Keratinocyte (primary cell): ENCODE measurements at regions not wholly inside any gene's neighbourhood (a gene's known extent, or its start where the extent isn't known, plus 50 kb on each side); places are given as distances from the start of the nearest gene placed in this dataset.

Source experiments
- DNase-seq: peaks from one replicate; pipeline ENCODE4 v3.0.0-alpha.2; 2011; ENCODE audit warnings: low read depth, missing footprints, low spot score
- FAIRE-seq: peaks from 2 replicates; lab custom pipeline; 2011; peaks lifted over from hg19 to GRCh38; lab: Jason Lieb, UNC
- H2AFZ ChIP-seq: 2 replicates; pipeline ENCODE4 v1.6.0; 2012; ENCODE audit warnings: low read length, control low read depth, inconsistent platforms; ENCODE audit not compliant: control insufficient read depth
- H3K27ac ChIP-seq: 2 replicates; pipeline ENCODE4 v1.5.1; 2011; ENCODE audit warnings: low read length; ENCODE audit not compliant: control insufficient read depth, insufficient read depth
- H3K27me3 ChIP-seq: 3 replicates; pipeline ENCODE4 v1.6.0; 2011; ENCODE audit warnings: low read length; ENCODE audit not compliant: control insufficient read depth, insufficient read depth; ENCODE audit errors: extremely low read depth
- H3K36me3 ChIP-seq, 2 experiments: 2 replicates in 1 of 2; 3 replicates in 1 of 2; pipeline ENCODE4 v1.5.1; 2011; ENCODE audit warnings: low read length in 2 of 2, mild to moderate bottlenecking in 1 of 2; ENCODE audit not compliant: control insufficient read depth in 2 of 2, insufficient read depth in 2 of 2; ENCODE audit errors: extremely low read depth in 1 of 2
- H3K4me1 ChIP-seq: 3 replicates; pipeline ENCODE4 v1.5.1; 2011; ENCODE audit warnings: low read length; ENCODE audit not compliant: control insufficient read depth, insufficient read depth; ENCODE audit errors: extremely low read depth
- H3K4me2 ChIP-seq: 3 replicates; pipeline ENCODE4 v1.6.0; 2011; ENCODE audit warnings: low read depth, low read length; ENCODE audit not compliant: control insufficient read depth, insufficient read depth; ENCODE audit errors: extremely low read depth
- H3K4me3 ChIP-seq, 3 experiments: fragments of 200-600 bp in 1 of 3; sonication (generic) in 1 of 3; 2 replicates in 2 of 3; 3 replicates in 1 of 3; pipeline ENCODE4 v1.5.1; 2011 to 2016; ENCODE audit warnings: low read length in 3 of 3, mild to moderate bottlenecking in 3 of 3, control low read depth in 2 of 3, inconsistent platforms in 1 of 3, low read depth in 1 of 3, mixed read lengths in 1 of 3, mixed run types in 1 of 3, moderate library complexity in 1 of 3; ENCODE audit not compliant: control insufficient read depth in 2 of 3, insufficient read depth in 2 of 3; ENCODE audit errors: extremely low read depth in 1 of 3
- H3K79me2 ChIP-seq: 2 replicates; pipeline ENCODE4 v1.6.0; 2012; ENCODE audit warnings: low read length; ENCODE audit not compliant: control insufficient read depth, insufficient read depth
- H3K9ac ChIP-seq: 3 replicates; pipeline ENCODE4 v1.6.0; 2011; ENCODE audit warnings: low read length; ENCODE audit not compliant: control insufficient read depth, insufficient read depth; ENCODE audit errors: extremely low read depth
- H3K9me1 ChIP-seq: 3 replicates; pipeline ENCODE4 v1.6.0; 2011; ENCODE audit warnings: low read length; ENCODE audit not compliant: control insufficient read depth, insufficient read depth; ENCODE audit errors: extremely low read depth
- H3K9me3 ChIP-seq: 2 replicates; pipeline ENCODE4 v1.5.1; 2012; ENCODE audit warnings: low read depth, low read length; ENCODE audit not compliant: control insufficient read depth
- H4K20me1 ChIP-seq: 3 replicates; pipeline ENCODE4 v1.6.0; 2011; ENCODE audit warnings: low read length; ENCODE audit not compliant: control insufficient read depth, insufficient read depth; ENCODE audit errors: extremely low read depth
- CTCF ChIP-seq, 3 experiments: IDR thresholded peaks in 1 of 3; conservative IDR thresholded peaks in 1 of 3; optimal IDR thresholded peaks in 1 of 3; 2 replicates in 2 of 3; 3 replicates in 1 of 3; pipeline versions ENCODE3 to v1.5.1; 2011; ENCODE audit warnings: low read length in 3 of 3, mild to moderate bottlenecking in 3 of 3, moderate library complexity in 2 of 3, control low read depth in 1 of 3, inconsistent platforms in 1 of 3; ENCODE audit not compliant: insufficient read depth in 2 of 3; ENCODE audit errors: extremely low read depth in 1 of 3
- EZH2 ChIP-seq: IDR thresholded peaks from one replicate; pipeline ENCODE4 v1.6.1; 2012; ENCODE audit warnings: inconsistent platforms, mild to moderate bottlenecking, low read length, moderate library complexity
- dilution Hi-C: fragments of 300-500 bp; cut with MboI; formaldehyde crosslinking; loops from one replicate; pipeline ENCODE4 v1.7.0; 2020; ENCODE audit warnings: low sequenced_read_pairs; ENCODE audit not compliant: extremely low pct_ligation_motif_present

GRCh38 chr5:74327339-74327685 is 313.2 kb downstream of the ENC1 start:
- Histone ChIP-seq H3K9ac (no peak overlapping the region), H3K4me3 (no peak overlapping the region), H3K79me2 (no peaks in the 10 kb centered on the region), H2AFZ (no peak overlapping the region), H3K9me3 (no peaks in the 10 kb centered on the region), H3K27me3 (no peaks in the 10 kb centered on the region), H3K4me1 (peaks cover 21% of the 10 kb centered on the region), H3K9me1 (no peaks in the 10 kb centered on the region), H4K20me1 (no peaks in the 10 kb centered on the region), H3K36me3 (no peaks in the 10 kb centered on the region), H3K4me2 (peak overlapping the region; percentile 33), H3K27ac (peak overlapping the region; percentile 34)
- dilution Hi-C loops, result no loop called here
- FAIRE-seq (no peak), DNase-seq (no peak)
- TF ChIP-seq EZH2, result no peak
- no peak for TF ChIP-seq CTCF (optimal IDR thresholded peaks at IDR 0.05 in 1 of 3, IDR thresholded peaks at IDR 0.05 in 1 of 3, conservative IDR thresholded peaks at IDR 0.05 in 1 of 3; ENCODE audit: extremely low read depth in 1 of 3, insufficient read depth in 2 of 3, low read length in 3 of 3)

GRCh38 chr5:74326571-74327338 is 313.8 kb downstream of the ENC1 start:
- no peaks in the 10 kb centered on the region for H3K36me3 ChIP-seq
- dilution Hi-C loops, result no loop called here
- no peaks in the 10 kb centered on the region for H3K79me2 ChIP-seq
- no peak overlapping the region for H3K9ac ChIP-seq
- H2AFZ ChIP-seq, result no peak overlapping the region
- FAIRE-seq (peak; percentile 98), DNase-seq (peak; percentile 91)
- no peaks in the 10 kb centered on the region for H4K20me1 ChIP-seq
- H3K27ac ChIP-seq, result peak overlapping the region; percentile 34
- H3K4me3 ChIP-seq, result no peak overlapping the region
- no peaks in the 10 kb centered on the region for H3K9me3 ChIP-seq
- no peaks in the 10 kb centered on the region for H3K27me3 ChIP-seq
- H3K9me1 ChIP-seq, result no peaks in the 10 kb centered on the region
- peak overlapping the region; percentile 33 for H3K4me2 ChIP-seq
- H3K4me1 ChIP-seq, result peaks cover 21% of the 10 kb centered on the region
- TF ChIP-seq CTCF (optimal IDR thresholded peaks at IDR 0.05 in 1 of 3, IDR thresholded peaks at IDR 0.05 in 1 of 3, conservative IDR thresholded peaks at IDR 0.05 in 1 of 3; ENCODE audit: extremely low read depth in 1 of 3, insufficient read depth in 2 of 3, low read length in 3 of 3) (no peak), EZH2 (no peak)
